Right lobe of liver (tissue), 4 donors: ENCODE measurements at regions not wholly inside any gene's neighbourhood (a gene's known extent, or its start where the extent isn't known, plus 50 kb on each side); places are given as distances from the start of the nearest gene placed in this dataset.

ENCODE experiments used
- POLR2A ChIP-seq: fragments of 450-650 bp; IDR thresholded peaks from one replicate; pipeline ENCODE4 v1.6.1; 2017; ENCODE audit warnings: antibody characterized with exemption, mild to moderate bottlenecking
- TF ChIP-seq, protein P1 (sequence below), 4 donors: fragments of 200-600 bp in 3 of 4; fragments of 450-650 bp in 1 of 4; IDR thresholded peaks; one replicate each; pipeline versions ENCODE4 v1.5.1 to v1.8.0; 2016 to 2022; ENCODE audit warnings: antibody characterized with exemption in 4 of 4, mild to moderate bottlenecking in 2 of 4
- donor health status: DM: no; HTN: no; CAD: no.
- donor health status: DM: no; HTN: no; CAD: no.
- donor health status: DM: no; HTN: yes; CAD: no.

DNA sequence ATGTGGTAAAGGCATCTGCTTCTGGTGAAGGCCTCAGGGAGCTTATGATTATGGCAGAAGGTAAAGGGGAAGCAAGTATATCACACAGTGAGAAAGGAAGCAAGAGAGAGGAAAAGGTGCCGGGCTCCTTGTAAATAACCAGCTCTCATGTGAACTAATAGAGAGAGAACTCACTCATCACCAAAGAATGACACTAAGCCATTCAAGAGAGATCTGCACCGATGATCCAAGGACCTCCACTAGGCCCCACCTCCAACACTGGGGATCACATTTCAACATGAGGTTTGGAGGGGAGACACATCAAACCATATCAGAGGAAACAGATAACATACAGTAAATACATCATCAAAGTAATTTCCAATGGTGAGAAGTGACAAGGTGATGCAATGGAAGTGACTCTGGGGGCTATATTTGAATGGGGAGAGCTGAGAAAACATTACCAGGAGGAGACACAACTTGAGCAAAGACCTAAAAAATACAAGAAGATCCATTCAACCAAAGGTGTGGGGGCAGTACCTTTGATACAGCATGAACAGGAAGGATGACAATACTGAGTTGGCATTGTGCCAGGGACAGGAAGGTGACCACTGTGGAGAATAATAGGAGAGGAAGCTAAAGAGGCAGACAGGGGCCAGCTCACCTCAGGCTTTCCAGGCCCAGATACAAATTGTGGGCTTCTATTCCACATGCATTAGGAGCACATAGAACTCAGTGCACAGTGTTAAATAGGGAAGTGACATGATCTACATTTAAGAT lies 134.4 kb upstream of the GRIP1 start:
- no peak for TF ChIP-seq POLR2A
- TF ChIP-seq, protein P1, sequence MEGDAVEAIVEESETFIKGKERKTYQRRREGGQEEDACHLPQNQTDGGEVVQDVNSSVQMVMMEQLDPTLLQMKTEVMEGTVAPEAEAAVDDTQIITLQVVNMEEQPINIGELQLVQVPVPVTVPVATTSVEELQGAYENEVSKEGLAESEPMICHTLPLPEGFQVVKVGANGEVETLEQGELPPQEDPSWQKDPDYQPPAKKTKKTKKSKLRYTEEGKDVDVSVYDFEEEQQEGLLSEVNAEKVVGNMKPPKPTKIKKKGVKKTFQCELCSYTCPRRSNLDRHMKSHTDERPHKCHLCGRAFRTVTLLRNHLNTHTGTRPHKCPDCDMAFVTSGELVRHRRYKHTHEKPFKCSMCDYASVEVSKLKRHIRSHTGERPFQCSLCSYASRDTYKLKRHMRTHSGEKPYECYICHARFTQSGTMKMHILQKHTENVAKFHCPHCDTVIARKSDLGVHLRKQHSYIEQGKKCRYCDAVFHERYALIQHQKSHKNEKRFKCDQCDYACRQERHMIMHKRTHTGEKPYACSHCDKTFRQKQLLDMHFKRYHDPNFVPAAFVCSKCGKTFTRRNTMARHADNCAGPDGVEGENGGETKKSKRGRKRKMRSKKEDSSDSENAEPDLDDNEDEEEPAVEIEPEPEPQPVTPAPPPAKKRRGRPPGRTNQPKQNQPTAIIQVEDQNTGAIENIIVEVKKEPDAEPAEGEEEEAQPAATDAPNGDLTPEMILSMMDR (IDR thresholded peaks at IDR 0.05), result no peak
